ENCODE measurements at regions not wholly inside any gene's neighbourhood (a gene's known extent, or its start where the extent isn't known, plus 50 kb on each side); places are given as distances from the start of the nearest gene placed in this dataset.
"Not testable (repeated sequence)": the region's sequence is repeated elsewhere in the genome, so short reads cannot be mapped to it uniquely, and the experiment has no call there.

DNA sequence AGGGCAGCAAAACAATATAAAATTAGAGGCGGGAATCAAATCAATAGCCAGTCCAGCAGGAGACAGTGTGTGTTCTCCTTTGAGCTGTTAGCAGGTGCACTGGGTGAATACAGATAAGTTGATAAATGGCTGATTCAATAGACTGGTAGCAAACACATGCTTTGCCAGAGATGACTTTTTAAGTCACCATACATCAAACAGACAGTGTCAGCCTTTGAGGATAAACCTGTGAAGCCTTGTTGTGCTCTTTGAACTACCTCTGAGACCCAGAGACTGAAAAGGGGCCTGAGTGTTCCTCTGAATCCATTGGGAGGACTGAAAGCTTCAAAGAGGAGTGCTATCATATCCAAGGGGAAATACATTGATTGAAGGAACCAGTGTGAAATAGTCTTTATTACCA lies 301.9 kb downstream of the RASEF start:
- DNase-seq, result no peak

DNA sequence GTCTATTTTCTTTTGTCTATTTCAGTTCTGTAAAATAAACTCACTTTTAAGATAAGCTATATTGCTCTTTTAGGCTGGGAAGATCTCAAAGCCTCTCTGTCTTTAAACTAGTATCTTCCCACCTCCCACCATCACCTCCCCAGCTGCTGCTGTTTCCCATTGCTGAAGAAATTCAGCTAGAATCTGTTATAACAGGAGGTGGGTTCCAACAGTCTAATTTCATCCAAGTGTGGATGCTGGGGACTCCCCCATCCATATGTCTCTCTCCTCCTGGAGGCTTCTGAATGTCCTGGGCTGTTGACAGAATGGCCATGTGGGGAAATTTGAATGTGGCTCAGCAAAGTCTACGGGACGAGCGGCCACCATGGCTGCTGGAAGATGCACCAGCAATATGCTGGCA lies 301.0 kb downstream of the RASEF start:
- DNase-seq, result no peak

DNA sequence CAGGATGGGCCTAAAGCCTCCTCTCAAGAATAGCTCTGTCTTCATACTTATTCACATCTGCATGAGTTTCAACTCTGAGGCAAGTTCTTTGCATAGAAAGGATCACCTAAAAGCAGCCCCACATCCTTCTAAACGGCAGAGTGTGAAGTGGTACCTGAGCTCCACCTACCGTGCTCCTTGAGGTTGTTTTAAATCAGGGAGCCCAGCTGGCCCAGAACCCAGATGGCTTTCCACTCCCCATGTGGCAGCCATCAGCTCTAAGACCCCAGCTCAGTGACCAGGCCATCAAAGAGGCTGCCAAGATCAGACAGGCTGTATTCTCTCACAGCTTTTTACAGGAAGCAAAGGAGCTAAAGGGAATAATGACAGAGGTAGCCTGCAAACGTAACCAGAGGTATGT lies 299.3 kb downstream of the RASEF start:
- no peak for DNase-seq

DNA sequence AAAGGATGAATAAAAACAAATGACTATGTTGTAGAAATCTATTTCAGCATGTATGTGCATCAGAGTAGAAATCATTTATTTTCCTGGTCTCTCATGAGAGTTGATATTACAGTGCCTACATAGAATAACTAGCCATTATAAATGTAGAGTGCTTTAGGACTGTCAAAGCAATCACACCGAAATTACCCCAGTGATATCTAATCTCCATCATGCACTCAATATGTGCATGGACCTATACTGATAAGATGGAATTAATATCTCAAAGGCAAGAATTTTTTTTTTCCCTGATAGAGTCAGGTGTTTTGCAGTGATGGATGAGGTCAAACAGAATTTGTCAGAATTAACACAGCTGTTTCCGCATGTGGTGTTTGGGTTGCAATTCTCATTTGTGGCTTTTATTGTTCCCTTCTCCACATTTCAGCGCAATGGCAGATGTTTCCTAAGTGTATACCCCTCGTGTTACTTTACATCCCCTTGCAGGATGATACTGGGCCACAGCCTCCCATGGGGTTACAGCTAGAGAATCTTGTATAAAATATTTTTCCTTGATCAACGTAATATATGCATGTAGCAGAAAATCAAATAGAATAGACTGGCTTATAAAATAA lies 298.8 kb downstream of the RASEF start:
- DNase-seq, result no peak

DNA sequence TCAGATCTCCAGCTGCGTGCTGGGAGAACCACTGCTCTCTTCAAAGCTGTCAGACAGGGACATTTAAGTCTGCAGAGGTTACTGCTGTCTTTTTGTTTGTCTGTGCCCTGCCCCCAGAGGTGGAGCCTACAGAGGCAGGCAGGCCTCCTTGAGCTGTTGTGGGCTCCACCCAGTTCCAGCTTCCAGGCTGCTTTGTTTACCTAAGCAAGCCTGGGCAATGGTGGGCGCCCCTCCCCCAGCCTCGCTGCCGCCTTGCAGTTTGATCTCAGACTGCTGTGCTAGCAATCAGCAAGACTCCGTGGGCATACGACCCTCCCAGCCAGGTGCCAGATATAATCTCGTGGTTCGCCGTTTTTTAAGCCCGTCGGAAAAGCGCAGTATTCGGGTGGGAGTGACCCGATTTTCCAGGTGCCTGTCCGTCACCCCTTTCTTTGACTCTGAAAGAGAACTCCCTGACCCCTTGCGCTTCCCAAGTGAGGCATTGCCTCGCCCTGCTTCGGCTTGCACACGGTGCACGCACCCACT lies 288.2 kb downstream of the RASEF start:
- not testable (repeated sequence) for DNase-seq

DNA sequence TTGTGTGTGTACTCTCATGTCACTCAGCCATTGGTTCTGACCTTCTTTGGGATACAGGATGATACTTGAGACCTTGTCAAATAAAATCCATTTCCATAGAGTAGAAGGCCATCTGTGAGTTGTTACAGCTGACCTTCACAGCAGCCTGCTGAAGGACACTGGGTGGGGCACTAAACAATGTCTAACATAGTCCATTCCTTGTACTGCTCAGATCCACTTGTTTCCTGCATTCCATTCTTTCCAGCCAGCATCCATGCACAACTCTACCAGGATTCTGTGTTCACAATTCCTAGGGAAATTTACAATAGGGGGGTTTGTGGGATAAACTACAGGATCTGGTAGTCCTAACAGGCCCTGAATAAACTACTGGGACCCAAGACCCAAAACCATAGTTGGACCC lies 286.4 kb downstream of the RASEF start:
- DNase-seq, result no peak

DNA sequence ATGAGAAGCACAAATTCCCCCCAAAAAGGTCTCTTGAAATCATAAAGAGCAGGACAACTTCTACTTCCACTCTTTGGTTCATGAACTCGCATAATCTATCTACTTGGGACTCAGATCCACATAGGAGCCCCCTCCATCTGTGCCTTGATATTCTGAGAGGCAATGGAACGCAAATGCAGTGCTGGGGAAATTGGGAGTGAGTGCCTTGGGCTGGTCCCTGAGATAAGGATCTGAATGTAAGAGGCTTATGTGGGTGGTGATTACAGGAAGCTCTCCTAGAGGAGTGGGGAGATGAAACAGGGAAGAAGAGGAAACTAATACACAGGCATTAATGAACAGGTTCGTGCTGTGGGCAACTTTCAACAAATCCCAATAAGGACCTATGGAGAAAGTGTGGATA lies 285.6 kb downstream of the RASEF start:
- DNase-seq, result no peak

GRCh38 chr9:82778923-82779322 lies 284.0 kb downstream of the RASEF start:
- not testable (repeated sequence) for DNase-seq

DNA sequence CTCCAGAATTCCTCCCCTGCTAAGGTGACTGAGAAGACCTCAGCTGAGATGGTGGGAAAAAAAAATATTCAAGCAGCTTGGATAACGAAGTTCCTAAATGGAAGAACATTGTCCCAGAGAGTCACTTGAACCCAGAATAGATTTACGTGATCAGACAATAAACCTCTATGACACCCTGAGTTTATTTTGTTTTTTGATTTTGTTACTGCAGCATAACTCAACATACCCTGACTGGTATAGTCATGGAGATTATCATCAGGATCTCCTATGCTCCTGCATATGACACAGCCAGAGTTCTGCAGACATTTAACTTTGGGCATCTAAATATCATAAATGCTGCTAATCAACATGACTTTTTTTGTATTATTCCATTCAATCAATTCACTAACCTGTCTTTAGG lies 282.9 kb downstream of the RASEF start:
- no peak for DNase-seq

DNA sequence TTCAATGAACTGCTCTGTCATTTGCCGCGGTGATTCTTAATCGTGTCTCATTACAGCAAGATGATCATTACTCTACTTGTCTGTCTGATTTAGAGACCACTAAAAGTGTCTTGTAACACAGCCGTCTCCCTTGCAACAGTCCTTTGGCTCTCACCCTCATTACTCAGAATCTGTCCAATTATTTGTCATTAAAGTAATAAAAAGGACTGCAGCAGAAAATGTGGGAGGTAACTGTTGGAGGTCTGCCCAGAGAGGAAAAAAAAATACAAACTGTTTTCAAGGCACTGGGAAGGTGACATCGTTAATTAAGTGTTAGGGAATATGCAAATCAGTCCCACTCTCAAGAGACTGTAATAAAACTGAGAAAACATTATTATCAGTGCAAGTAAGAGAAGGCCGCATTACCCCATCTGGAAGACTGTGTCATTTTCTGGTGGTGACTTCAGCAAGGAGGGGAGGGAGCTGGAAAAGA lies 281.0 kb downstream of the RASEF start:
- DNase-seq, result no peak

DNA sequence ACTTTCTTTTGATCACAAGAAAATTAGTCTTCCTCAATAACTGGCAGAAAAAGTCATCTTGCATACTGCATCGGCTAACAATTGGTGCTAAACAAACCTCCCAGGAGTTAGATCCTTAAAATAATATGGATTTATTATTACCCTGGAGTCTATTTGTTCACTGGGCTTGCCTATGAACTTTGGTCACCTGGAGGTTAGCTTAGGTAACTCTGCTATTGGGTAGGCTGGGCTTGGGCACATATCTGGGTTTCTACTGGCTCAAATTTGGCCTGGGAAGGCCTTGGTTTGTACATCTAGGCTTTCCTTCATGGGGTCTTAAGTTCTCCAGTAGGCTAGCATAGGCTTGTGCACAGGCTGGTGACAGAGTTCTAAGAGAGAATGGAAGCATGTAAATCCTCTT lies 279.9 kb downstream of the RASEF start:
- DNase-seq, result no peak

DNA sequence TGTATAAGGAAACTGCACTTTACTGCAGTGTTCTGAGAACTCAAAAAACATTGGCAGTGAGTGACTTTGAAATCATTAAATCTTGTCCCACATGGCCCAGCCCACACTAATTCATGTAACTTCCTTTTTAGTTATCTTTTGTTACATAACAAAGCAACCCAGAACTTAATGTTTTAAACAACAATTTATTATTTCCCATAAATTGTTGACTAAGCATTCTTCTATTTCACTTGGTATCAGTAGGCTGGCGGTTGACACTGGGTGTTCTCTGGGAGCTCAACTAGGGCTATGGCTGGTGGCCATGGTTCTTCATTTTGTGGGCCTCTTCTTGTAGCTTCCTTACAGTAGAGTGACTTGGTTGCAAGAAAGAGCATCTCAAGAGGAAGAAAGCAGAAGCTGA lies 278.4 kb downstream of the RASEF start:
- DNase-seq, result no peak

- DNase-seq, result no peak
Measured at GRCh38 chr9:82789155-82789824, 273.7 kb downstream of the RASEF start.

DNA sequence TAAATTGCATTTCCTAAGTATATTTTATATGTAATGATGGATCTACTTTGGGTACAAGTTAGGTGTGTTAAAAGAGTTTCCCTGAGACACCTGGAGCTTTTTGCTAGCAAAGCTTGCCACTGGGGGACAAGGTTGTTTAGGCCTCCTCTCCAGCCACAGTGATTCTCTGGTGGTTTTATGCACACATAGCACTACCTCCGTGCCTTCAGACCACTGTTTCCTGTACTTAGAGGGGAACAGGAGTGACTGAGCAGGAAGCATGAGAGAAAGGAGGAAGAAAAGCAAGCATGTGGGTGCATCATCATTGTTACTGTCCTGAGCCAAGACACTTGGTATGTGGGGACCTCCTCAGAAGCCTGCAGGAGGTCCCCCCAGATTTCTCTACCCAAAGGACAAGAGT lies 272.1 kb downstream of the RASEF start:
- DNase-seq, result no peak

- DNase-seq, result no peak
Measured at GRCh38 chr9:82791692-82792091, 271.2 kb downstream of the RASEF start.

GRCh38 chr9:82797534-82797933 lies 265.4 kb downstream of the RASEF start:
- DNase-seq, result no peak

DNA sequence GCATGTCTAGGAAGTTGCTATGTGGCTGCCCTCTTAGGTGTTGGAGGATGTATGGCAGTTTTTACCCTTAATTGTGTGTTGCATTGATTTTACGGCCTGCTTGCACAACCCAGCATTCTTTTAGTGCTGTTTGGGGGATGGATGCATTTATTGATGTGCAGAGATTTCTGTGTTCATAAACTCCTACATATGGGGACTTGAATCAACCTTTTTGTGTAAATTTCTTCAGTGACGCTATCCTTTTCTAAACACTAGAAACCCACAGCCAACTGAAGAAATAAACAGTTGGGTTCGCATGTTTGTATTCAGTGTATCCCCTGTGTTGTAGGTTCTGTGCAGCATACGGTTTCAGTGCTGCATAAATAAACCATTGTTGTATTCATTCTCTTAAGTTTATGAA lies 263.7 kb downstream of the RASEF start:
- DNase-seq, result no peak

GRCh38 chr9:82805027-82805426 lies 257.9 kb downstream of the RASEF start:
- no peak for DNase-seq

GRCh38 chr9:82808478-82808877 lies 254.5 kb downstream of the RASEF start:
- DNase-seq, result no peak

DNA sequence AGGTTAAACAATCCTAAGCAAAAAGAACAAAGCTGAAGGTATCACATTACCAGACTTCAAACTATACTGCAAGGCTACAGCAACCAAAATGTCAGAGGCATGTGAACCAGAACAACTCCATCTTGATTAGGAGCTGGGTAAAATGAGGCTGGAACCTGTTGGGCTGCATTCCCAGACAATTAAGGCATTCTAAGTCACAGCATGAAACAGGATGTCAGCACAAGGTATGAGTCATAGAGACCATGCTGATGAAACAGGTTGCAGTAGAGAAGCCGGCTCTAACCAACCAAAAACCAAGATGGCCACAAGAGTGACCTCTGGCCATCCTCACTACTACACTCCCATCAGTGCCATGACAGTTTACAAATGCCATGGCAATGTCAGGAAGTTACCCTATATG lies 252.0 kb downstream of the RASEF start:
- no peak for DNase-seq

- DNase-seq, result no peak
Measured at GRCh38 chr9:82819260-82819659, 243.7 kb downstream of the RASEF start.

DNA sequence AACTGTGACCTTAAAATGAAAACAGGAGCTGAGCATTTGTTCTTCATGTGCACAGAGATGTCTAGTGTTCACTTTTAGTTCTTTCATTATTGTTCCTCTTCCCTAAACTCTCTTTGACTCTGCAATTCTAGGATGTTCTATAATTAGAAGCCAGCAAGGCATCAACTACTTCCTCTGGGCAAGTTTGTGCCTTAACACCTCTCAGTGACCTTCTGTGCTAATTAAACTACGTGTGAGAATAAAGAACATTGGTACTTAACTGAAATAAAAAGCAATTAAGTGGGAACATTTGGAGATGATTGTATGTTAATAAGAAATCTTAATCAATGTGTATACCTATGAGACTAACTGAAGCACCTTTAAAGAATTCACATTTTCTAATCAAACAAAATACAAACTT lies 242.8 kb downstream of the RASEF start:
- DNase-seq, result no peak

DNA sequence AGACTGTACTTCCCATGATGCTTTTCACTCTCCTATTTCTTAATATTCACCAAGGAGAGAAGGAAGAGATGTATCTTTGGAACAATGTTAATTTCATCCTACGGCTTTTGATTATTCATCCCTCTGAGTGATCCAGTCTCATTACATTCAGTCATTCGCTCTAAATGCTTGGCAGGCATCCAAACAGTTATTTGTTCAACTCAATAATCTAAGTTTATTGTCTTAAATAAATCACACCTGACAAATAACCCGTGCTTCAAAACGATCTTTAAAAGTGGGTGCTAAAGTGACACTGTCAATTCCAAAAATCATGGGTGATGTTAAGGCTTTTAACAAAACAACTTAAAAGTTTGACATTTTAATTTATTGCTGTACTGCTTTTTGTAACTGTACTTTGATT lies 233.1 kb downstream of the RASEF start:
- DNase-seq, result no peak

DNA sequence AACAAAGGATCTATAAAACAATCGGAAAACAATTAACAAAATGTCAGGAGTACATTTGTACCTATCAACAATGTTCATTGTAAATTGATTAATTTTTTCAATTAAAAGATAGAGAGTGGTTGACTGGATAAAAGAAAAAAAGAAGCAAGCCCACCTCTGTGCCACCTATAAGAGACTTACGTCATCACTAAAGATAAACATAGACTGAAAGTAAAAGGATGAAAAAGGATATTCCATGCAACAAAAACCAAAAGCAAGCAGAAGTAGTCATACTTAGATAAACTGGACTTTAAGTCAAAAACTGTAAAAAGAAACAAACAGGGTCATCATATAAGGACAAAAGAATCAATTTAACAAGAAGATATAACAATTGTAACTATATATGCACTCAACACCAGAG lies 197.4 kb downstream of the RASEF start:
- DNase-seq, result no peak
